ENCODE measurements at regions not wholly inside any gene's neighbourhood (a gene's known extent, or its start where the extent isn't known, plus 50 kb on each side); places are given as distances from the start of the nearest gene placed in this dataset.

DNA sequence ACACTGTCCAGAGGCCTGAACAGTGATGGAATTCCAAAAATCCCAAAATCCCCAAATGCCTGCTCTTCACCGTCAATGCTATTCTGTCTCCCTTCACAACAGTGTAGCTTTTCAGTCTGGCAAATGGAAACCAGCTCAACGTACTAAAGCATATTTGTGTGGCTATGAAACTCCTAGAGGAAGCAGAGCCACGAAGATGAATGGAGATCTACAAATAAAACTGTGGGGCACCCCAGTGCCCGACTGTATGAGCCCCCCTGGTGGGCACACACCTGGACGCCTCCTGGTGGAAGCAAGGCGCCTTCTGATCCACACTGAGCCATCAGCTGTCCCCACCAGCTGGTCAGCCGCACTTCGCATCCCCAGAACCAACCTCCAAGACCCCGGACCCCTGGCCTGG lies 129.1 kb upstream of the SOD1 start:
- in situ Hi-C loops (cut with MboI): no loop called here
- RAD21 ChIA-PET (ENCODE audit: unreplicated experiment): no interaction called here
- H3K4me1 ChIP-seq (ENCODE audit: control insufficient read depth, insufficient read depth, low read length): no peaks in the 10 kb centered on the region
- no TSS peak for BruUV-seq (replicated peaks)
- H3K4me3 ChIP-seq: no peak overlapping the region
- CTCF ChIA-PET: interaction anchor here (1.0 kb wide), 1 partner anchor 330 kb away, joined by 3 read pairs; no protein-coding TSS in a partner anchor
- no peak for DNase-seq (ENCODE audit: low read depth, low spot score)
- SMC1A ChIA-PET (ENCODE audit: uncharacterized antibody, unreplicated experiment): no interaction called here
- H3K27ac ChIP-seq (ENCODE audit: control insufficient read depth, insufficient read depth): no peak overlapping the region
- POLR2A ChIA-PET: no interaction called here
- H3K79me2 ChIP-seq (ENCODE audit: control insufficient read depth, insufficient read depth, low read length): no peaks in the 10 kb centered on the region
- intact Hi-C loops (cut with micrococcal nuclease; ENCODE audit: unreplicated experiment): no loop called here
- no peak for TF ChIP-seq MYB (IDR thresholded peaks at IDR 0.05; ENCODE audit: borderline replicate concordance, low read depth, low read length)
- no peak for TF ChIP-seq NR2C2 (IDR thresholded peaks at IDR 0.05; ENCODE audit: borderline replicate concordance, control insufficient read depth, insufficient read length, low read depth)
- no peak for TF ChIP-seq PML (IDR thresholded peaks at IDR 0.05; ENCODE audit: low read length)
- no peak for ATAC-seq
- no peaks in the 10 kb centered on the region for H3K27me3 ChIP-seq (replicated peaks in 1 of 2; ENCODE audit: control insufficient read depth in 2 of 2, insufficient read depth in 2 of 2, low read length in 1 of 2)
- no peak overlapping the region for H2AFZ ChIP-seq (ENCODE audit: control insufficient read depth, low read depth, low read length)
- H3K9ac ChIP-seq (ENCODE audit: control insufficient read depth, insufficient read depth, low read length): no peak overlapping the region
- H3K9me3 ChIP-seq (replicated peaks; ENCODE audit: control insufficient read depth, insufficient read depth, low read length): no peaks in the 10 kb centered on the region
- 25% methylated on average over 9 of the region's 9 CpGs for WGBS (ENCODE audit: insufficient coverage, insufficient replicate concordance, low lambda C conversion rate, missing lambda C conversion rate)
- H4K20me1 ChIP-seq (ENCODE audit: control insufficient read depth, insufficient read depth): no peaks in the 10 kb centered on the region
- H3K4me2 ChIP-seq (ENCODE audit: control insufficient read depth, insufficient read depth): no peak overlapping the region
- H3K36me3 ChIP-seq (ENCODE audit: control insufficient read depth in 2 of 2, insufficient read depth in 2 of 2, low read length in 1 of 2): no peaks in the 10 kb centered on the region
- no peak for FAIRE-seq

DNA sequence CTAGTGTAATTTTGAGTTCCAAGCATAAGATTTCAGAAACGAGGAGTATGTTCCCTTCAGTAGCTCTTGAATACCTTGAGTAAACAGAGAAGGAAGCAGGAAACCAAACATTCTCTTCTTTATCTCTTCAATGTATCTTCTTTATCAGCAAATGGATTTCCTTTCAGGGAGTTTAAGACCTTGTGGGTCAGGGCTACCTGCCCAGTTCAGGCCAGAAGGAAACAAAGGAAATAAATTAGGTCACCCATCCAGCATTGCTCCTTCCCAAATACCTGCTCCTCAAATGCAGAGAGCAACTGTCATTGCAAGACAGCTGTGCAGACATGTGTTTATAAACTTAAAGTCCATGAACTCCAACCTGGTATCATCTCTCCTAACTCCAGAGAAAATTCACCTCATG lies 130.1 kb upstream of the SOD1 start:
- H4K20me1 ChIP-seq (ENCODE audit: control insufficient read depth, insufficient read depth): no peaks in the 10 kb centered on the region
- DNase-seq (ENCODE audit: low read depth, low spot score) (no peak), FAIRE-seq (no peak), ATAC-seq (no peak)
- no peak overlapping the region for H3K4me2 ChIP-seq (ENCODE audit: control insufficient read depth, insufficient read depth)
- H3K9me3 ChIP-seq (replicated peaks; ENCODE audit: control insufficient read depth, insufficient read depth, low read length): no peaks in the 10 kb centered on the region
- ChIA-PET SMC1A (ENCODE audit: uncharacterized antibody, unreplicated experiment) (no interaction called here), POLR2A (no interaction called here), CTCF (no interaction called here), RAD21 (ENCODE audit: unreplicated experiment) (no interaction called here)
- no peaks in the 10 kb centered on the region for H3K36me3 ChIP-seq (ENCODE audit: control insufficient read depth in 2 of 2, insufficient read depth in 2 of 2, low read length in 1 of 2)
- BruUV-seq (replicated peaks): no TSS peak
- 0% methylated on average over 1 of the region's 1 CpG for WGBS (ENCODE audit: insufficient coverage, insufficient replicate concordance, low lambda C conversion rate, missing lambda C conversion rate)
- intact Hi-C loops (cut with micrococcal nuclease; ENCODE audit: unreplicated experiment) (no loop called here), in situ Hi-C loops (cut with MboI) (no loop called here)
- H3K4me3 ChIP-seq: no peak overlapping the region
- H3K79me2 ChIP-seq (ENCODE audit: control insufficient read depth, insufficient read depth, low read length): no peaks in the 10 kb centered on the region
- H3K27me3 ChIP-seq (replicated peaks in 1 of 2; ENCODE audit: control insufficient read depth in 2 of 2, insufficient read depth in 2 of 2, low read length in 1 of 2): no peaks in the 10 kb centered on the region
- no peaks in the 10 kb centered on the region for H3K4me1 ChIP-seq (ENCODE audit: control insufficient read depth, insufficient read depth, low read length)
- TF ChIP-seq WRNIP1 (IDR thresholded peaks at IDR 0.05; ENCODE audit: borderline replicate concordance, low read depth, low read length): no peak
- no peak for TF ChIP-seq PML (IDR thresholded peaks at IDR 0.05; ENCODE audit: low read length)
- TF ChIP-seq, protein P1, sequence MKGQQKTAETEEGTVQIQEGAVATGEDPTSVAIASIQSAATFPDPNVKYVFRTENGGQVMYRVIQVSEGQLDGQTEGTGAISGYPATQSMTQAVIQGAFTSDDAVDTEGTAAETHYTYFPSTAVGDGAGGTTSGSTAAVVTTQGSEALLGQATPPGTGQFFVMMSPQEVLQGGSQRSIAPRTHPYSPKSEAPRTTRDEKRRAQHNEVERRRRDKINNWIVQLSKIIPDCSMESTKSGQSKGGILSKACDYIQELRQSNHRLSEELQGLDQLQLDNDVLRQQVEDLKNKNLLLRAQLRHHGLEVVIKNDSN (IDR thresholded peaks at IDR 0.05; ENCODE audit: borderline replicate concordance, extremely low read length, insufficient read depth, low read depth, low read length): no peak
- H3K9ac ChIP-seq (ENCODE audit: control insufficient read depth, insufficient read depth, low read length): no peak overlapping the region
- H3K27ac ChIP-seq (ENCODE audit: control insufficient read depth, insufficient read depth): no peak overlapping the region
- no peak overlapping the region for H2AFZ ChIP-seq (ENCODE audit: control insufficient read depth, low read depth, low read length)
